ENCODE measurements at regions not wholly inside any gene's neighbourhood (a gene's known extent, or its start where the extent isn't known, plus 50 kb on each side); places are given as distances from the start of the nearest gene placed in this dataset.

- no peak overlapping the region for H3K4me3 ChIP-seq (ENCODE audit: low read depth, low read length)
- ChIA-PET POLR2A (no interaction called here), CTCF (interaction anchor here (1.2 to 6.4 kb wide), 12 partner anchors 11 to 1291 kb away, joined by 3 to 110 read pairs (median 13); no protein-coding TSS in a partner anchor)
- TF ChIP-seq, protein P1, sequence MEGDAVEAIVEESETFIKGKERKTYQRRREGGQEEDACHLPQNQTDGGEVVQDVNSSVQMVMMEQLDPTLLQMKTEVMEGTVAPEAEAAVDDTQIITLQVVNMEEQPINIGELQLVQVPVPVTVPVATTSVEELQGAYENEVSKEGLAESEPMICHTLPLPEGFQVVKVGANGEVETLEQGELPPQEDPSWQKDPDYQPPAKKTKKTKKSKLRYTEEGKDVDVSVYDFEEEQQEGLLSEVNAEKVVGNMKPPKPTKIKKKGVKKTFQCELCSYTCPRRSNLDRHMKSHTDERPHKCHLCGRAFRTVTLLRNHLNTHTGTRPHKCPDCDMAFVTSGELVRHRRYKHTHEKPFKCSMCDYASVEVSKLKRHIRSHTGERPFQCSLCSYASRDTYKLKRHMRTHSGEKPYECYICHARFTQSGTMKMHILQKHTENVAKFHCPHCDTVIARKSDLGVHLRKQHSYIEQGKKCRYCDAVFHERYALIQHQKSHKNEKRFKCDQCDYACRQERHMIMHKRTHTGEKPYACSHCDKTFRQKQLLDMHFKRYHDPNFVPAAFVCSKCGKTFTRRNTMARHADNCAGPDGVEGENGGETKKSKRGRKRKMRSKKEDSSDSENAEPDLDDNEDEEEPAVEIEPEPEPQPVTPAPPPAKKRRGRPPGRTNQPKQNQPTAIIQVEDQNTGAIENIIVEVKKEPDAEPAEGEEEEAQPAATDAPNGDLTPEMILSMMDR (IDR thresholded peaks at IDR 0.05; ENCODE audit: insufficient read depth, low read length, missing control alignments) = no peak
- no peak for DNase-seq (ENCODE audit: low read depth, low spot score)
Measured at GRCh38 chr6:44631968-44632367, 244.5 kb downstream of the CDC5L start.

DNA sequence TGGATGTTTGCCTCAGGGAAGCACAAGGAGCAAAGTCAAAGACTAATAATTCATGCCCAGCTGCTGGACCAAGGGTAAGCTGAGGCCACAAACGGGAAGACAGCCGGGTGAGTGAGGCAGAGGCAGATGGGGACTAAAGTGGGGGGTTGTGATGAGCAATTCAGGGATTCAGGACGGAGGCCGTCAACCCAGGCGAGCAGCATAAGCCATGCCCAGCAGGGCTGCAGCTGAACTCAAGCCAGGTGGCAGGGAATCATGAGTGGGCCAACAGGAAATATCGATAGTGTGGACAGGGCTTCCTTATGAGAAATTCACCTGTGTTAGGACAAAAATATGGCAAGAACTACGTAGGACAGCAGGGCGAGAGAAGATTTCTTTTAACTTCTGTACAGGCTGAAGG is 246.8 kb downstream of the CDC5L start:
- no peak overlapping the region for H3K4me3 ChIP-seq (ENCODE audit: low read depth, low read length)
- TF ChIP-seq, protein P1 (IDR thresholded peaks at IDR 0.05; ENCODE audit: insufficient read depth, low read length, missing control alignments) = no peak
- ChIA-PET POLR2A (no interaction called here), CTCF (interaction anchor here (0.7 to 6.4 kb wide), 4 partner anchors 10 to 164 kb away, joined by 3 to 63 read pairs (median 5); no protein-coding TSS in a partner anchor)
- DNase-seq (ENCODE audit: low read depth, low spot score) = no peak

GRCh38 chr6:44635486-44635885 is 248.0 kb downstream of the CDC5L start:
- CTCF ChIA-PET = interaction anchor here (1.1 to 6.4 kb wide), 4 partner anchors 9 to 1287 kb away, joined by 3 to 63 read pairs (median 4); no protein-coding TSS in a partner anchor
- TF ChIP-seq, protein P1 (IDR thresholded peaks at IDR 0.05; ENCODE audit: insufficient read depth, low read length, missing control alignments) = no peak
- no peak overlapping the region for H3K4me3 ChIP-seq (ENCODE audit: low read depth, low read length)
- DNase-seq (ENCODE audit: low read depth, low spot score) = no peak
- POLR2A ChIA-PET = no interaction called here

DNA sequence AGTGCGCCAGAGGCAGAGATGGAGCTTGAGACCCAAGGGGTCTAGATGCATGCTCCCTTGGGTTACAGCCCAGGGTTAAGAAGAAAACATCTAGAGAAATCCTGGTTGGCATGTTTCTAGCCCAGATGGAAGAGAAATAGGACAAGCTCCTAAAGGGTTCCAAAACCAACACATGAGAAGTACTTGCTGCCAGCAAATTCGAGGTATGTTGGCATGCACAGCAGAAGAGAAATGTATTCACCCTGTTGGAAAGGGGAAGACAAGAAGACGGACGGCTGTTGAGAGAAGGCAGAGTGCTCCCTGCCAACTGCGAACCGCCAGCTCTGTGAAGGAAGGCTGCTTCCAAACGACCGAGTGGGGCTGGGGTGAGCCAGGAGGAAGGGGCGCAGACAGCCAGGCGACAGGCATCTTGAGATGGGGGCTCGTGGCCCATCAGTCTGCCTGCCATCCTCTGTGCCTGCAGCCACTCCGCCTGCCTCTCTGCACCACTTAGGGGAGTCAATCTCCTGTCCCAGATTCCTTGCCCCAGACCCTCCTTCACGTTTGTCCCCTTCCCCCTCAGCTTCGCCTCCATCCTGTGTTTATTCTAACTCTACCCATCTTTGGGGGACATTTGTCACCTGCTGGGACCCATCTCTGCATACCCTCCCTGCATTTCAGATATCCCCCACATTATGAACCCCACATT is 249.2 kb downstream of the CDC5L start:
- DNase-seq (ENCODE audit: low read depth, low spot score) = no peak
- CTCF ChIA-PET = interaction anchor here (0.8 to 2.2 kb wide), 9 partner anchors 9 to 162 kb away, joined by 3 to 6 read pairs (median 4); no protein-coding TSS in a partner anchor
- no peak overlapping the region for H3K4me3 ChIP-seq (ENCODE audit: low read depth, low read length)
- TF ChIP-seq, protein P1 (IDR thresholded peaks at IDR 0.05; ENCODE audit: insufficient read depth, low read length, missing control alignments) = no peak
- POLR2A ChIA-PET = no interaction called here

DNA sequence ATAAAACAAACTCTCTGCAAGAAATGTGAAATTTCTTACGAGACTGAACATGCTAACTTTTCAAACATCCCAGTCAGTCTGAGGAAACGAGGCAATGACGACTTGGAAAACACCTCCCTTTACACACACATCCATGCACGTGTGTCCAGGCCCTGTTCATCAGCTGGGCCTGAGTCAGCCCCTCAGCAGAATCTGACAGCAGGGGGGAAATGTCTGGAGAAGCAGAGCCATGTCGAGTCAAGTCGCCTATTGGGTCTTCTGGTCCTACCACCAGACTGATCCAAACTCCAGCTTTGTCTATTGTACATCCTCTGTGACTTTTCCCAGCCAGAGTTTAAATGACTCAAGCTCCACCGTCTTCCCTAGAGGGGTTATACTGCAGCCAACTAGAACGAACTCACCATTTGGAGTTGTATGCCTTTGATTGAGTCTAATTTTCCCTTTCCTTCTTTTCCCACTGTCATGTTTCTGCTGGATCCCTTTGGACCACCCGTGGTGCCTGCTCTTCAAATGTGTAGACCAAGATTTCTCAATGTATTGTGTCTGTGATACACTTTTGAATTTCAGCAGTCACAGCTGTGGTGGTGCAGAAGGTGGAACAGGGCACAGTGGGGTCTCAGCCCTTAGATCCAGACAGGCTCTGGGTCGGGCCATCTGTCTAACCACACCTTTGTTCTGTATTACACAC is 254.0 kb downstream of the CDC5L start:
- CTCF ChIA-PET = interaction anchor here (1.0 to 7.5 kb wide), 4 partner anchors 9 to 15 kb away, joined by 3 to 63 read pairs (median 4); no protein-coding TSS in a partner anchor
- no peak for DNase-seq (ENCODE audit: low read depth, low spot score)
- POLR2A ChIA-PET = interaction anchor here (0.7 kb wide), 1 partner anchor 166 kb away, joined by 4 read pairs; no protein-coding TSS in a partner anchor
- no peak overlapping the region for H3K4me3 ChIP-seq (ENCODE audit: low read depth, low read length)
- TF ChIP-seq, protein P1 (IDR thresholded peaks at IDR 0.05; ENCODE audit: insufficient read depth, low read length, missing control alignments) = no peak

- no peak overlapping the region for H3K4me3 ChIP-seq (ENCODE audit: low read depth, low read length)
- DNase-seq (ENCODE audit: low read depth, low spot score) = no peak
- ChIA-PET CTCF (interaction anchor here (1.0 to 15.6 kb wide), 6 partner anchors 9 to 165 kb away, joined by 3 to 153 read pairs (median 8); no protein-coding TSS in a partner anchor), POLR2A (no interaction called here)
- TF ChIP-seq, protein P1 (IDR thresholded peaks at IDR 0.05; ENCODE audit: insufficient read depth, low read length, missing control alignments) = no peak
Measured at GRCh38 chr6:44642349-44642748, 254.8 kb downstream of the CDC5L start.

Data from AG04449 (cell line).